Activated CD4-positive, alpha-beta T cell treated with anti-CD3 and anti-CD28 coated beads, Interleukin-10, Interleukin-2, amounts not matched to agents 100 ng/mL and 50 ng/mL, durations not matched to agents 16 hours and 8 hours (primary cell): ENCODE measurements at regions not wholly inside any gene's neighbourhood (a gene's known extent, or its start where the extent isn't known, plus 50 kb on each side); places are given as distances from the start of the nearest gene placed in this dataset.

Experiments
- DNase-seq: peaks from one replicate; pipeline ENCODE4 v3.0.0-alpha.2; 2020

DNA sequence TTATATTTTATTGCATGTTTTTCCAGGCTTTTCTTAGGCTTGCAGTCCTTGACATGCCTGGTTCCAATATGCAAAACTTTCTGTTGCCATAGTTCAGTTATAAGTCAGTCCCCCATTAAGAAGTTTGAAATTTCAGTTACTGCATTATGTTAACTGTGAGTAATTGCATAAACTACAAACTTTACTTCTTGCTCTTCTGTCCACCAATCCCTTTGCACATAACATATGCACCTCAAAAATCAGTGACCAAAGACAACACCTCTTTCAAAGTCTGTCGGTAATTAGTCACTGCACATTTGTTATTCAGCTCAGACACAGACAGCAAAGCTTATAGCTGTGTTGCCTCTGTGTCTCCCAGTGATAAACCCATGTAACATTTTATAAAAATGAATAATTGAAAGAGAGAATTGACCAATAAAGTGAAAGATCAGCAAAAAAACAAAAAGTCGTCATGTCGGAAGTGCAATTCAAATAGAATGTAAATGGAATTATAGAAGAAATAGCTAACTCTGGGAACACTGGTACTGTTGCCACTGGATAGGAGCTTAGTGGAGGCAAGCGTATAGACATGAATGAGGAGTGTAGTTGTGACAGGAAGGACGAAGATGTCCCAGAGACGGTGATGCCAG is 50.3 kb upstream of the BTBD3 start:
- no peak for DNase-seq
